ENCODE measurements at regions not wholly inside any gene's neighbourhood (a gene's known extent, or its start where the extent isn't known, plus 50 kb on each side); places are given as distances from the start of the nearest gene placed in this dataset.

- no peak overlapping the region for H3K4me2 ChIP-seq
- H3K27me3 ChIP-seq: no peaks in the 10 kb centered on the region
- no peaks in the 10 kb centered on the region for H3K36me3 ChIP-seq
- H3K9ac ChIP-seq: no peak overlapping the region
- H4K20me1 ChIP-seq: no peaks in the 10 kb centered on the region
- TF ChIP-seq Cebpa-rat (IDR thresholded peaks at IDR 0.05): no peak
- peaks cover 0 to 4% (median 0%) of the 10 kb centered on the region in 11 experiments; a peak in 1 of 22 replicates for H3K9me3 ChIP-seq (replicated peaks in 1 of 11)
- no peak overlapping the region for H3K4me3 ChIP-seq
- no peaks in the 10 kb centered on the region for H3K4me1 ChIP-seq
- H3K27ac ChIP-seq: no peak overlapping the region
Observed at GRCh38 chr14:28284546-28285300, 481.9 kb upstream of the FOXG1 start.

GRCh38 chr14:28294834-28295440 is 471.6 kb upstream of the FOXG1 start:
- TF ChIP-seq Cebpa-rat (IDR thresholded peaks at IDR 0.05): no peak
- no peak overlapping the region for H3K4me3 ChIP-seq
- no peak overlapping the region for H3K4me2 ChIP-seq
- H3K36me3 ChIP-seq: no peaks in the 10 kb centered on the region
- no peaks in the 10 kb centered on the region for H3K27me3 ChIP-seq
- H3K9me3 ChIP-seq (replicated peaks in 1 of 11): peaks cover 0 to 43% (median 8%) of the 10 kb centered on the region in 11 experiments; a peak in 12 of 22 replicates
- H4K20me1 ChIP-seq: no peaks in the 10 kb centered on the region
- H3K4me1 ChIP-seq: no peaks in the 10 kb centered on the region
- no peak overlapping the region for H3K27ac ChIP-seq
- H3K9ac ChIP-seq: no peak overlapping the region

- Histone ChIP-seq H3K4me1 (no peaks in the 10 kb centered on the region), H3K4me2 (no peak overlapping the region), H3K9ac (no peak overlapping the region), H3K27ac (no peak overlapping the region), H3K4me3 (no peak overlapping the region), H3K27me3 (no peaks in the 10 kb centered on the region), H4K20me1 (no peaks in the 10 kb centered on the region), H3K36me3 (no peaks in the 10 kb centered on the region), H3K9me3 (replicated peaks in 1 of 11) (peaks cover 8 to 63% (median 25%) of the 10 kb centered on the region in 11 experiments)
- TF ChIP-seq Cebpa-rat (IDR thresholded peaks at IDR 0.05): no peak
Observed at GRCh38 chr14:28297559-28297958, 469.0 kb upstream of the FOXG1 start.

- no peak overlapping the region for H3K27ac ChIP-seq
- peaks cover 8 to 63% (median 25%) of the 10 kb centered on the region in 11 experiments for H3K9me3 ChIP-seq (replicated peaks in 1 of 11)
- no peaks in the 10 kb centered on the region for H4K20me1 ChIP-seq
- no peak overlapping the region for H3K9ac ChIP-seq
- TF ChIP-seq Cebpa-rat (IDR thresholded peaks at IDR 0.05): no peak
- no peaks in the 10 kb centered on the region for H3K36me3 ChIP-seq
- no peaks in the 10 kb centered on the region for H3K4me1 ChIP-seq
- H3K4me3 ChIP-seq: no peak overlapping the region
- no peaks in the 10 kb centered on the region for H3K27me3 ChIP-seq
- H3K4me2 ChIP-seq: no peak overlapping the region
Observed at GRCh38 chr14:28298156-28298555, 468.4 kb upstream of the FOXG1 start.

- H4K20me1 ChIP-seq: no peaks in the 10 kb centered on the region
- H3K27me3 ChIP-seq: no peaks in the 10 kb centered on the region
- no peaks in the 10 kb centered on the region for H3K4me1 ChIP-seq
- no peak overlapping the region for H3K9ac ChIP-seq
- TF ChIP-seq Cebpa-rat (IDR thresholded peaks at IDR 0.05): no peak
- no peaks in the 10 kb centered on the region for H3K36me3 ChIP-seq
- peaks cover 8 to 63% (median 25%) of the 10 kb centered on the region in 11 experiments for H3K9me3 ChIP-seq (replicated peaks in 1 of 11)
- no peak overlapping the region for H3K4me3 ChIP-seq
- no peak overlapping the region for H3K27ac ChIP-seq
- no peak overlapping the region for H3K4me2 ChIP-seq
Observed at GRCh38 chr14:28299227-28299626, 467.4 kb upstream of the FOXG1 start.

- Histone ChIP-seq H3K4me1 (no peaks in the 10 kb centered on the region), H4K20me1 (no peaks in the 10 kb centered on the region), H3K9me3 (replicated peaks in 1 of 11) (peaks cover 8 to 63% (median 25%) of the 10 kb centered on the region in 11 experiments), H3K9ac (no peak overlapping the region), H3K36me3 (no peaks in the 10 kb centered on the region), H3K27me3 (no peaks in the 10 kb centered on the region), H3K4me2 (no peak overlapping the region), H3K27ac (no peak overlapping the region), H3K4me3 (no peak overlapping the region)
- TF ChIP-seq Cebpa-rat (IDR thresholded peaks at IDR 0.05): no peak
Observed at GRCh38 chr14:28300356-28300755, 466.2 kb upstream of the FOXG1 start.

GRCh38 chr14:28301179-28301578 is 465.4 kb upstream of the FOXG1 start:
- Histone ChIP-seq H3K4me2 (no peak overlapping the region), H3K27ac (no peak overlapping the region), H3K36me3 (no peaks in the 10 kb centered on the region), H3K4me3 (no peak overlapping the region), H4K20me1 (no peaks in the 10 kb centered on the region), H3K9ac (no peak overlapping the region), H3K9me3 (replicated peaks in 1 of 11) (peaks cover 8 to 57% (median 25%) of the 10 kb centered on the region in 11 experiments), H3K27me3 (no peaks in the 10 kb centered on the region), H3K4me1 (no peaks in the 10 kb centered on the region)
- no peak for TF ChIP-seq Cebpa-rat (IDR thresholded peaks at IDR 0.05)

- Histone ChIP-seq H3K4me2 (no peak overlapping the region), H3K9ac (no peak overlapping the region), H4K20me1 (no peaks in the 10 kb centered on the region), H3K36me3 (no peaks in the 10 kb centered on the region), H3K9me3 (replicated peaks in 1 of 11) (peaks cover 8 to 36% (median 20%) of the 10 kb centered on the region in 11 experiments), H3K27me3 (no peaks in the 10 kb centered on the region), H3K4me1 (no peaks in the 10 kb centered on the region), H3K27ac (no peak overlapping the region), H3K4me3 (no peak overlapping the region)
- no peak for TF ChIP-seq Cebpa-rat (IDR thresholded peaks at IDR 0.05)
Observed at GRCh38 chr14:28303248-28303647, 463.3 kb upstream of the FOXG1 start.

- no peak overlapping the region for H3K9ac ChIP-seq
- H3K4me2 ChIP-seq: no peak overlapping the region
- H3K9me3 ChIP-seq (replicated peaks in 1 of 11): peaks cover 4 to 13% (median 9%) of the 10 kb centered on the region in 11 experiments
- no peaks in the 10 kb centered on the region for H3K36me3 ChIP-seq
- no peaks in the 10 kb centered on the region for H4K20me1 ChIP-seq
- no peak overlapping the region for H3K27ac ChIP-seq
- no peaks in the 10 kb centered on the region for H3K4me1 ChIP-seq
- H3K4me3 ChIP-seq: no peak overlapping the region
- no peaks in the 10 kb centered on the region for H3K27me3 ChIP-seq
- TF ChIP-seq Cebpa-rat (IDR thresholded peaks at IDR 0.05): no peak
Observed at GRCh38 chr14:28305938-28306337, 460.6 kb upstream of the FOXG1 start.

- Histone ChIP-seq H3K4me1 (no peaks in the 10 kb centered on the region), H3K36me3 (no peaks in the 10 kb centered on the region), H3K27me3 (no peaks in the 10 kb centered on the region), H3K9me3 (replicated peaks in 1 of 11) (0 out of 22 replicates have a peak, but pooled peaks cover 0 to under 1% (median 0%) of the 10 kb centered on the region in 11 experiments), H3K27ac (no peak overlapping the region), H3K9ac (no peak overlapping the region), H3K4me3 (no peak overlapping the region), H3K4me2 (no peak overlapping the region), H4K20me1 (no peaks in the 10 kb centered on the region)
- TF ChIP-seq Cebpa-rat (IDR thresholded peaks at IDR 0.05): no peak
Observed at GRCh38 chr14:28307506-28307905, 459.1 kb upstream of the FOXG1 start.
